Liver (tissue), 8 donors: ENCODE measurements at regions not wholly inside any gene's neighbourhood (a gene's known extent, or its start where the extent isn't known, plus 50 kb on each side); places are given as distances from the start of the nearest gene placed in this dataset.

Experiments used
- DNase-seq: peaks from one replicate; pipeline ENCODE4 v3.0.0-alpha.2; 2017; ENCODE audit warnings: low spot score
- H3K27ac ChIP-seq, 2 donors: one replicate each; pipeline ENCODE4 v1.7.0; 2013; ENCODE audit warnings: inconsistent platforms in 2 of 2, low read length in 2 of 2, control low read depth in 1 of 2, low read depth in 1 of 2, mild to moderate bottlenecking in 1 of 2
- H3K27me3 ChIP-seq, 4 donors: one replicate each; pipeline versions ENCODE4 v1.6.1 to v1.7.0; 2013; ENCODE audit warnings: low read length in 3 of 4, inconsistent platforms in 1 of 4, mild to moderate bottlenecking in 1 of 4, moderate library complexity in 1 of 4; ENCODE audit not compliant: control insufficient read depth in 4 of 4, insufficient read depth in 4 of 4
- H3K36me3 ChIP-seq, 4 donors: one replicate each; pipeline versions ENCODE4 v1.6.1 to v1.7.0; 2013; ENCODE audit warnings: low read length in 3 of 4, mild to moderate bottlenecking in 3 of 4, low read depth in 1 of 4, moderate library complexity in 1 of 4; ENCODE audit not compliant: control insufficient read depth in 4 of 4, insufficient read depth in 3 of 4
- H3K4me1 ChIP-seq, 4 donors: one replicate each; pipeline versions ENCODE4 v1.6.1 to v1.7.0; 2013; ENCODE audit warnings: low read length in 3 of 4, mild to moderate bottlenecking in 3 of 4, moderate library complexity in 1 of 4; ENCODE audit not compliant: control insufficient read depth in 4 of 4, insufficient read depth in 4 of 4
- H3K4me3 ChIP-seq, 3 donors: one replicate each; pipeline versions ENCODE4 v1.6.1 to v1.7.0; 2013; ENCODE audit warnings: low read length in 3 of 3, control low read depth in 1 of 3, low read depth in 1 of 3, mild to moderate bottlenecking in 1 of 3
- H3K9ac ChIP-seq, 2 donors: one replicate each; pipeline ENCODE4 v1.7.0; 2013; ENCODE audit warnings: low read length in 2 of 2, mild to moderate bottlenecking in 2 of 2, moderate library complexity in 2 of 2, control low read depth in 1 of 2, low read depth in 1 of 2
- H3K9me3 ChIP-seq, 4 donors: one replicate each; pipeline versions ENCODE4 v1.6.1 to v1.7.0; 2013; ENCODE audit warnings: low read length in 3 of 4; ENCODE audit not compliant: control insufficient read depth in 4 of 4
- ATF3 ChIP-seq: IDR thresholded peaks from 2 replicates; pipeline ENCODE4 v1.6.1; 2016; ENCODE audit warnings: antibody characterized with exemption
- CTCF ChIP-seq: fragments of 150-350 bp; IDR thresholded peaks from 2 replicates; pipeline ENCODE4 v1.5.1; 2017; ENCODE audit warnings: improper control_type of control experiment, low read depth, low read length; ENCODE audit not compliant: missing input control
- EGR1 ChIP-seq, 2 donors: IDR thresholded peaks; 2 replicates each; pipeline ENCODE4 v1.6.1; 2016 to 2018; ENCODE audit warnings: antibody characterized with exemption in 2 of 2, low read depth in 2 of 2
- FOXA1 ChIP-seq: IDR thresholded peaks from 2 replicates; pipeline ENCODE4 v1.6.1; 2016; ENCODE audit warnings: antibody characterized with exemption
- FOXA2 ChIP-seq: IDR thresholded peaks from 2 replicates; pipeline ENCODE4 v1.6.1; 2016; ENCODE audit warnings: antibody characterized with exemption
- HNF4A ChIP-seq, 2 donors: conservative IDR thresholded peaks; 2 replicates each; pipeline ENCODE4 v1.6.1; 2016; ENCODE audit warnings: antibody characterized with exemption in 2 of 2, mild to moderate bottlenecking in 2 of 2
- HNF4G ChIP-seq: IDR thresholded peaks from 2 replicates; pipeline ENCODE4 v1.6.1; 2016; ENCODE audit warnings: antibody characterized with exemption
- JUND ChIP-seq, 2 donors: IDR thresholded peaks; 2 replicates each; pipeline ENCODE4 v1.6.1; 2016; ENCODE audit warnings: antibody characterized with exemption in 2 of 2
- MAX ChIP-seq: IDR thresholded peaks from 2 replicates; pipeline ENCODE4 v1.6.1; 2016; ENCODE audit warnings: antibody characterized with exemption
- NR2F2 ChIP-seq: IDR thresholded peaks from 2 replicates; pipeline ENCODE4 v1.6.1; 2016; ENCODE audit warnings: antibody characterized with exemption
- RAD21 ChIP-seq, 2 donors: IDR thresholded peaks; 2 replicates each; pipeline ENCODE4 v1.6.1; 2016; ENCODE audit warnings: antibody characterized with exemption in 2 of 2, mild to moderate bottlenecking in 2 of 2
- REST ChIP-seq: IDR thresholded peaks from 2 replicates; pipeline ENCODE4 v1.6.1; 2016; ENCODE audit warnings: antibody characterized with exemption, mild to moderate bottlenecking
- RXRA ChIP-seq, 2 donors: IDR thresholded peaks; 2 replicates each; pipeline ENCODE4 v1.6.1; 2017 to 2018; ENCODE audit warnings: antibody characterized with exemption in 2 of 2, mild to moderate bottlenecking in 1 of 2
- SP1 ChIP-seq: IDR thresholded peaks from 2 replicates; pipeline ENCODE4 v1.6.1; 2018; ENCODE audit warnings: antibody characterized with exemption, mild to moderate bottlenecking
- TAF1 ChIP-seq: conservative IDR thresholded peaks from 2 replicates; pipeline ENCODE4 v1.6.1; 2016; ENCODE audit warnings: antibody characterized with exemption, mild to moderate bottlenecking
- YY1 ChIP-seq: IDR thresholded peaks from 2 replicates; pipeline ENCODE4 v1.6.1; 2016; ENCODE audit warnings: antibody characterized with exemption, mild to moderate bottlenecking
- ZBTB33 ChIP-seq: IDR thresholded peaks from 2 replicates; pipeline ENCODE4 v1.6.1; 2016; ENCODE audit warnings: antibody characterized with exemption
- WGBS: extraction: QIAGEN DNeasy Blood & Tissue Kit; methylation state at CpG from one replicate; pipeline ENCODE4 v1.1.7; 2013; 5-methylcytosine and 5-hydroxymethylcytosine counted together
- donor health status: healthy.
- donor health status: healthy.
- donor health status: healthy.
- donor health status: healthy.
- donor health status: healthy.

- Histone ChIP-seq H3K36me3 (no peaks in the 10 kb centered on the region), H3K9ac (no peak overlapping the region), H3K27ac (no peak overlapping the region), H3K4me3 (no peak overlapping the region), H3K9me3 (no peaks in the 10 kb centered on the region), H3K27me3 (no peaks in the 10 kb centered on the region), H3K4me1 (no peaks in the 10 kb centered on the region)
- 64% methylated on average over 8 of the region's 8 CpGs for WGBS
- no peak for TF ChIP-seq EGR1 (IDR thresholded peaks at IDR 0.05; ENCODE audit: low read depth in 2 of 2)
- no peak for TF ChIP-seq HNF4G
- no peak for DNase-seq
Measured at GRCh38 chr4:75287738-75288517, 226.3 kb downstream of the RCHY1 start.

- TF ChIP-seq FOXA2 (no peak), SP1 (no peak), EGR1 (IDR thresholded peaks at IDR 0.05; ENCODE audit: low read depth in 2 of 2) (no peak), HNF4A (conservative IDR thresholded peaks at IDR 0.05) (no peak), YY1 (no peak), RAD21 (IDR thresholded peaks at IDR 0.05) (no peak), ZBTB33 (no peak), CTCF (no peak), HNF4G (no peak), JUND (IDR thresholded peaks at IDR 0.05) (no peak), NR2F2 (no peak), RXRA (IDR thresholded peaks at IDR 0.05) (no peak), MAX (no peak), FOXA1 (no peak), TAF1 (no peak), ATF3 (no peak), REST (no peak)
- Histone ChIP-seq H3K4me3 (no peak overlapping the region), H3K9ac (no peak overlapping the region), H3K27me3 (no peaks in the 10 kb centered on the region), H3K27ac (no peak overlapping the region), H3K9me3 (no peaks in the 10 kb centered on the region), H3K36me3 (no peaks in the 10 kb centered on the region), H3K4me1 (no peaks in the 10 kb centered on the region)
- WGBS: 74% methylated on average over 2 of the region's 2 CpGs
- DNase-seq: no peak
Measured at GRCh38 chr4:75285837-75286236, 228.4 kb downstream of the RCHY1 start.
